NCI-H82 treated with DMSO at 0.1 percent for 48 hours (cell line): ENCODE measurements at regions not wholly inside any gene's neighbourhood (a gene's known extent, or its start where the extent isn't known, plus 50 kb on each side); places are given as distances from the start of the nearest gene placed in this dataset.

Experiments
- DNase-seq: peaks from one replicate; lab custom pipeline; 2025; ENCODE audit not compliant: unreplicated experiment; lab: John Stamatoyannopoulos, UW

DNA sequence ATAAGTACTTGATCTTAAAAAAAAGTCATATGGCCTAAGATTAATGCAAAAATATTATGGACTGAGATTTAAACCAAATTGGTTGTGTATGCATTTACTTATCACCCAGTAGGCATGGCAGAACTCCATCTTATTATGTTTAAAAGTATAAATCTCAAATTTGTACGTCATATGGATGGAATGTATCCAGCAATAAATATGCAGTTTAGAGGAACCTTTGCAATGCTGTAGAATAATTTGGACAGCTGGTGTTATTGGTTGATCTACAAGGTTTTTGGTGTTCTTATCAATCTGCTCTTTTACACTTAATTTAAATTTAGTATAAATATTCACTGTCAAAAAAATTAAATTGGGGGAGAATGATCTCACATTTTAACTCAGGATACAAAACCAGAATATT is 640.2 kb downstream of the SATB2 start:
- DNase-seq, result no peak

DNA sequence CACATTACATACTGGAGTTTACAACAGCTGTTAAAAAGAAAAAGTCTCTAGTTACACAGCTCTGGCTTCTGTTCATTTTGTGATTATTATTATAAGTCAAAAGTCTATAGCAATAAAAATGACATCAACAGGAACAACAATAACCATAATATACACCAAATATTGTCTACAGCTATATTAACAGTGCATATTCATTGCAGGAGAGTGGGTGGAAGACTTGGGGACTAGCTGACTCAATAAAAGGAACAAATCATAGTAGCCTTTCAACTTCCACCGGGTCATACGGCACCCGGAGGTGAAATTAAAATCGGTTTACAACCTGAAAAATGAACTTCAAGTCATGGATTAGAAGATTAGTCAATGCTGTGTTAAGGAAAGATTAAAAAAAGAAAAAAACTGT is 642.1 kb downstream of the SATB2 start:
- no peak for DNase-seq

- no peak for DNase-seq
These were observed 646.5 kb downstream of the SATB2 start for GRCh38 chr2:198811198-198811597.

DNA sequence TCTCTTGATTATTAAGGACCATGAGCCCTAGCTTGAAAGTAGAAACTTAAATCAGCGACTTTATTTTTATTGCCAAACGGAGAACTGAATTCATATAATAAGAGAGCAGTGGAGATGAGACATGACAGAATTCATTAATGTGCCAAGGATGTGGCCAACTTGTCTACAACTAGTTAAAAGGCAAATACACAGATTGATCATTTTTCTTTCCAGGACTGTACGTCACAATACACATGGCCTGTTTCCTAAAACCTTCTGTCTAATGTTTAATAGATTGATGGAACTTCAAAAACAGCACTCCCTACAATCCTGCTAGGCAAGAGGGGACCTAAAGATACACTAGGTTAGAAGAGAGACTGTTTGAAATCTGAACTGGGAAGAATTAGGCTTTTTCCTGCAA is 647.8 kb downstream of the SATB2 start:
- DNase-seq, result no peak

DNA sequence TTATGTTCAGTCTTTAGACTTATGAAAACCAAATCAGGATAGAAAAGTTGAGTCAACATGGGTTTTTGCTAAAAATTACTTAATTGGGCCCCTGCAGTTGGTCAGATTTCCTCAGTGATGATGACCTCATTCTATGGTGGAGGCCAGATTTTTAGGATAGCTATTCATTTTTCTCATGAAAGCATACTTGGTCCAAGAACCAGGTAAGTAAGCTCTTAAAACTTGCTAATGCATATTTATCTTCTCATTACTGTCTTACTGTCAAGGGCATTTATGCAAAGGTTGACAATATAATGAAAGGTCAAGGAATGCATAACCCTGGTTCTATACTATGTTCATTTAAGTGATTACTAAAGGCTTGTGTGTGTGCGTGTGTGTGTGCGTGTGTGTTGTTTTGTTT is 650.6 kb downstream of the SATB2 start:
- no peak for DNase-seq

DNA sequence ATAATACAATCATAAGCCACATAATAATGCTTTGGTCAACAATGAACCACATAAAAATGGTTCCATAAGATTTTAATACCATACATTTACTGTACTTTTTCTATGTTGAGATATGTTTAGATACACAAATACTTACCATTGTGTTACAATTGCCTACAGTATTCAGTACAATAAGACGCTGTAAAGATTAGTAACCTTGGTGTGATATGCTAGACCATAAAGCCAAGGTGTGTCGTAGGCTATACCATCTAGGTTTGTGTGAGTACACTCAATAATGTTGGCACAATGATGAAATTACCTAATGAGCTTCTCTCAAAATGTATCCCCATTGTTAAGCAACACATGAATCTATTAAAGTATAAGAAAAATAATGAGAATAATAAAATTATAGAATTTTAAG is 662.3 kb downstream of the SATB2 start:
- no peak for DNase-seq

DNA sequence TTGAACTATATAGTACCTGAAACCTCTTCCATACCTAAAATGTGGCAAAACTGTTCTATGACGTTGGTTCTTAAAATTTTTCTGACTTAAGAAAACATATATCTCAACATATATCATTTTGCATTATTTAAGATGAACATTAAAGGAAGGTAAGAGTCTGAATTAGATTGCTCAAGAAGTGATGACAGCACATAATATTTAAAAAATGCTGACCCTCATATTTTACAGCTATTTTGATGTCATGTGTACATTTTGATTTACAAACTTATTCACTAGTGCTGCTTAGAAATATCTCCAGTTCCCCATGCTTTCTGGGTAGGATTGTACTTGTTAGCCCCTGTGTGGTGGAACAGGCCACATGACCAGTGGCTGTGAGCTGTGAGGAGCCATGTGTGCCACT is 666.1 kb downstream of the SATB2 start:
- DNase-seq, result no peak

DNA sequence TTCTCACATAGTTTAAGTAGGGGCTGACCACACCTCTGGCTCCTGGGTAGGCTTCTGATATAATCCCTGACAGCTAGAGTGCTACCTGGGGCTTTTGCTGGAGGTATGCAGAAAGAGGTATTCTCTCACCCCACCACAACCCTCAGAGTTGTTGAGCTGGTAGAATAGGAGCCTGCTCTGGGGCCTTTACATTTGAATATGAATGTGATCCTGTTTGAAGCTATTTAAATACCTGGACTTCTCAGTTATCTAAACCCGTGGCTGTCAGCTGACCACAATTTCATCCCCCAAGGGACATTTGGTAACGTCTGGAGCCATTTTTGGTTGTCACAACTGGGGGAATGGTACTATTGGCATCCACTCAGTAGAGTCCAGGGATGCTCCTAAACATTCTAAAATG is 669.1 kb downstream of the SATB2 start:
- DNase-seq, result no peak

GRCh38 chr2:198782734-198783133 is 675.0 kb downstream of the SATB2 start:
- DNase-seq, result no peak

DNA sequence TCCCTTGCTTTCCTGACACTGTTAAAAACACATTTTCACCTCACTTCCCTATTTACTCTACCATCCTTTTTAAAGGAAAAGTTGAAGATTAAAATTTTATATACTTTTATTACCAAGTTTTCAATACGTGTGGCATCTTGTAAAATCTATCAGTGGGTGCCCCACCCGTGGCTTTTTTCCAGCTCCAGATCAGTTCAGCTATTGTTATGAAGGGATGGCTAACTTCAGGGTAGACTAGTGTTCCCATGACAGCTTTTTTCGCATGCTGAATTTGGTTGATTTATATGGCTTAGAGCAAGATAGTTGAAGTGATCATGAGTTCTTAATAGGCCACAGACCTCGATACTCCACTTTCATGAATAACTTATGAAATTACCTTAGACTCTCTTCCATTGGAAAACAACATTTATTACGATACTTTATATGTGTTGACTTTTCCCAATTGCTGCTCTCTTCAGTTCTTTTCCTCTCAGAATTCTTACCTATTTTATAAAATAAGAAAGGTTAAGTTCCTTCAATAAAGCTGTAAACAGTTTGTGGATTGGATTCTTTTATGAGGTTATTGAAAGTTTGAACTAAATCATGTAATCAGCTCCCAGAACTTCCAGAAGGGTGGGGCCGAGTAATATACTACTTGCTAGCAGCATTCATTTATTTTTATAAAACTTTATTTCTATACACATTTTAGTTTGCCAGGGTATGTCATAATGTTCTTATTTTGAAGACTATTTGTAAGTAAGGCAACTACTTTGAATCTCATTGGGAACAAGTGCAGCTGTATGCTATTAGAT is 680.9 kb downstream of the SATB2 start:
- no peak for DNase-seq

GRCh38 chr2:198775737-198776136 is 682.0 kb downstream of the SATB2 start:
- DNase-seq, result no peak

DNA sequence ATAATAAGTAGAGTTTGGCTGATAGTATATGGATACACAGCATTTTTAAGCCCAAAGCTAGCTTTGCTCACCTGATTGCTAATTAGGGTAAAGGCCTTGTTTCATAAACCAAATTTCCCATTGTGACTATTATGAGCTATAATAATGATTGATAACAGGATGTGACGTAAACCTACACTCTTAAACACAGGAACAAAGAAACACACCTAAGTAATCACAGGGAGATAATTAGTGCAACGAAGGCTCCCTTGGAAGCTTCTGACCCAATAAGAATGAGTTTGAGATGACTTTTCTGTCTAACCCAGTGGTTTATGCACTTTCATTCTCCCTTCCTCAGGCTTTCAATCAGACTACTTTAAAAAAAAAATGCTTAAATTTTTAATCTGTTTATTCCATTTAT is 683.2 kb downstream of the SATB2 start:
- DNase-seq, result no peak

- no peak for DNase-seq
These were observed 690.0 kb downstream of the SATB2 start for GRCh38 chr2:198767694-198768093.

DNA sequence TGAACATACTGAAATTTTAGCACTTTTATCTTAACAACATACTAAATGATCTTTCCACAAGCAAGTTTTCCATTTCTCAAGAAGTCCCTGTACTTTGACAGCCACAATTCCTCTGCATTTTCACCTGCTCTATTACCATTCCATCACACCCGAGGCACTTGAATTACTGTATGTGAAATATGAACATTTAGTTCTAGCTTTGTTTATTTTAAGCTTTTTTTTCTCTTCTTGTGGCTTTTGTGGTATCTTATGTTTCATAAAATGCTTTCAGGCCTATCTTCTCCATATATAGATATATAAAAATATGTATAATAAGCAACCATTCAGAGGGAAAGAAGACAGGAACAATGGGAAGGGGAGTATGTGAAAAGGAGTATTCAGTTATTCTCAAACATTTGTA is 693.9 kb downstream of the SATB2 start:
- no peak for DNase-seq

DNA sequence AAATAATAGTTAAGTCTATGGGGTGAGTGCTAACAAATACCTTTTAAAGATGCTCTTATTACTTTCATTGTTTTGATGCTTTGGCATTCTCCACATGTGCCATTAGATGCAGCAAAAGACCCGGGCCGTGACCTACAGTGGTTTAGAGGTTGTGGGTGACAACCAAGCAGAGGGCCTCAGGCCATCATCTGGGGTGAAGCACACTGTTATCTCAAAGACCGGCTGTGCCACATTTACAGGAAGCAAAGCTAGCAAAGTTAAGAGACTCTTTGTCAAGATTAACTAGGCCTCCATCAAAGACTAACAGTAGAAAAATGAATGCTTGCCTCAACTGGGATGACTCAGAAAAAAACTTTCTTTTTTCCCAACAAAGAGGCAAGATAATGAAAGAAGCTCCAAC is 695.3 kb downstream of the SATB2 start:
- DNase-seq, result no peak

GRCh38 chr2:198757069-198757468 is 700.7 kb downstream of the SATB2 start:
- DNase-seq, result no peak

DNA sequence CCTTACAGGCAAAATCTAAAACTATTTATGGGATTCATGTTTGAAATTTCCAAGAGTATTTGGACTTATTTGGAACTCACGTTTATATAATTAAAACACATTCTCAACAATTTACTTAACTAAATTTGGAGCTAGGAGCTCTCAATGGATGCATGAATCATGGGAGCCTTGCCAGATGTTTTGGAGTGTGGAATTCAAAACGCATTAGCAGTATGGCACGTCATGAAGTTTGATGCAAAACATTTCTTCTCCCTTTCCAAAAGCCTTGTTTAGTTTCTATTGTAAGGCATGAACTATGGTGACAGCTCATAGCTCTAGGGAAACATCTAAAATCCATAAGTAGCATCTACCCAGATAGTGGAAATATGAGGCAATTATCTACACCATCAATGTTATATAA is 701.6 kb downstream of the SATB2 start:
- no peak for DNase-seq

DNA sequence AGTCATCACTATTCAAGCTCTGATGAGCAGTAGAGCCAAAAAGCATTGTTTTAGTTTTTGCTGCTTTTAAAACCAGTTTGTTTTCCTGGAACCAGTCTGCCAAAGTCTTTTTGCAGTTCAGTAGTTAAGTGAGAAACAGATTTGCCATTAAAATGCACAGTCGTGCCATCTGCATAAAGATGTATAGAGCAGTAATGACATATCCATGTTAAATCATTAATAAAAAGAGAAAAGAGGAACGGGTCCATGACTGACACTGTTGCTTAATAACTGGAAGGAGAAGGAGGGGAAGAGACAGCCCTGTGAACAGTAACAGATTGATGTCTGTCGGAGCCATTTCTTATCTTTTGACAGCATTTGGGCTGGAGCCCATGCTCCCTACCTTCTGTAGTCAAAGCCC is 704.6 kb downstream of the SATB2 start:
- no peak for DNase-seq

DNA sequence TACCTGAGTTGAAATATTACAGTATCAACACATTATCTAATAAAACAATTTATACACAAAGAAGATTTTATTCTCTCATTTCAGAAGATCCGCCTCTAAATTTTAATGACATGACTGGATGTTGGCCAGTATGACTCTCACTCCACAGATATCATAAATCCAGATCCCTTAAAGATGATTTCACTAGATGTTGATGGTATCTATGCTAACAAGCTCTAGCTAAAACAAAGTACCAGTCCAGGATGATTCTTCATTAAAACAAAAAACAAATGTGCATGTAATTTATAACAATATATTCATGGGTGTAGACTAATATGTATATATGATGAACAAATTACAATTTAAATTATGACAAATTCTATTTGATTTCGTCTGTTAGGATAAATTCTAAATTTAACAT is 708.4 kb downstream of the SATB2 start:
- no peak for DNase-seq

DNA sequence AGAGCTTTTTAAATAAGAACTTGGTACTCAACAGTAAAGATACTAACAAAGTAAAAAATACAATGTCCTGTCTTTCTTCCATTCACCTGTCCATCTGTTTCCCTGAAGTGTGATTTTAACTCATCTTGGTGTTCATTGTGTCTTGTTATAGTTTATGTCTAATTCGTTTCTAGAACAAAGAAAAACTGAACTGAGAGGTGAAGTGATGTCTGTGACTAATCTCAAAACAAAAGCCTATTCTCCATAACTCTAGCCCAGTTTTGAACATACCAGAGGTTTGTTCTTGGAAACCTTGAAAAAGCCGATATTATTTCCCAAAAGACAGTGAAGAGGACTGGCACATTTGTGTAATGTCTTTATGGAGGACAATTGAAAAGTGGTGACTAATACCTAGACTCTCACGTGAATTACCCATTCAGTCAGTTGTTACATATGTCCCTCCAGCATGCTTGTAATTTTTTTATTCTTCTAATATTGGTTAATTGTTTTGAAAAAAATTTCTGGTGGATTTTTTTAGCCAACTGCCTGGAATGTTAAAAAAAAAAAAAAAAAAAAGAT is 725.8 kb downstream of the SATB2 start:
- DNase-seq, result no peak

GRCh38 chr2:198720266-198720665 is 737.5 kb downstream of the SATB2 start:
- no peak for DNase-seq

DNA sequence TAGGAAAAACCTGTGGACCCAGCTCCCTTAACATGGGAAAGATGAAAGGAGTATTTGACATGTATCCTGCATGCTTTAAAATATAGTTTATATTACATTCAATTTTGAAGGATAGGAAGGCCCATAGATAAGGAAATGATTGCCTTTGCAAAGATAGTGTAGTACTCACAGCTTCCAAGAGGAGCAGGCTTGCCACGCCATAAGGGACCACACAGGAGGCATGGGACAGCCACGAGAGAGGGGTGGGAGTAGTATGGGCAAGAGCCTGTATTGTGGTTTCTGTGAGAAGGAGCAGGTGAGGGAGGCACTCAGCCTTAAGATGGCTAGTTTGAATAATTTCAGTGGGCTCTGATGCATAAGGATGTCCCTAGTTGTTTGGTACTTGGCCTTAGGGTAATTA is 740.3 kb downstream of the SATB2 start:
- no peak for DNase-seq

DNA sequence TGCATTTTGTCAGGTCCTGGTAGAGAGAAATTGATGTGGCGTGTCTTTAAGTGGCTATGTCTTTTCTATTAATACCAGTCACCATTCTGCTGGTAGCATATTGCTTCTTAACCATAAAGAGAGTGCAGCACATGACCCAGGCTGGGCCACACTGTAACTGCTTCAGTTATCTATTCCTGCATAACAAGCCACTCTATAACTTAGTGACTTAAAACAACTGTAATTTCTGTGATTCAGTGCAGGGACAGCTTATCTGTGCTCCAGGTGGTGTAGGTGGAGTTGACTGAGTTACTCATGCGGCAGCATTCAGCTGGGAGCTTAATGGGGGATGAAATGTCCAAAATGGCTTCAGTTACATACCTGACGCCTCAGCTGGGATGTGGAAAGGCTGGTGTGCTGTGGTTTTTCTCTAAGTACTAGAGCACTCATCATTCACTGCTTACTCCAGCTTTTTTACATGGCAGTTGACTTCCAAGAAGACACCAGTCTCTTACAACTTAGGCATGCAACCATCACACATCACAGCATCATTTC is 742.4 kb downstream of the SATB2 start:
- DNase-seq, result no peak
